ENCODE measurements at regions not wholly inside any gene's neighbourhood (a gene's known extent, or its start where the extent isn't known, plus 50 kb on each side); places are given as distances from the start of the nearest gene placed in this dataset.

- no peaks in the 10 kb centered on the region for H3K27me3 ChIP-seq (replicated peaks in 1 of 2; ENCODE audit: control insufficient read depth in 2 of 2, insufficient read depth in 2 of 2, low read length in 1 of 2)
- ChIA-PET POLR2A (no interaction called here), CTCF (no interaction called here), SMC1A (ENCODE audit: uncharacterized antibody, unreplicated experiment) (no interaction called here), RAD21 (ENCODE audit: unreplicated experiment) (no interaction called here)
- DNase-seq (ENCODE audit: low read depth, low spot score) (no peak), FAIRE-seq (no peak), ATAC-seq (no peak)
- H4K20me1 ChIP-seq (ENCODE audit: control insufficient read depth, insufficient read depth) = no peaks in the 10 kb centered on the region
- no peak overlapping the region for H3K9ac ChIP-seq (ENCODE audit: control insufficient read depth, insufficient read depth, low read length)
- no peaks in the 10 kb centered on the region for H3K36me3 ChIP-seq (ENCODE audit: control insufficient read depth in 2 of 2, insufficient read depth in 2 of 2, low read length in 1 of 2)
- 0% methylated on average over 3 of the region's 3 CpGs for WGBS (ENCODE audit: insufficient coverage, insufficient replicate concordance, low lambda C conversion rate, missing lambda C conversion rate)
- no peak overlapping the region for H3K27ac ChIP-seq (ENCODE audit: control insufficient read depth, insufficient read depth)
- TF ChIP-seq SUZ12 (IDR thresholded peaks at IDR 0.05; ENCODE audit: unreplicated experiment) (no peak), IRF3 (IDR thresholded peaks at IDR 0.05) (no peak), CBX3 (IDR thresholded peaks at IDR 0.05; ENCODE audit: borderline replicate concordance, low read depth) (no peak), CEBPZ (IDR thresholded peaks at IDR 0.05; ENCODE audit: low read depth, low read length) (no peak), HDGF (IDR thresholded peaks at IDR 0.05) (no peak), SUPT20H (IDR thresholded peaks at IDR 0.05; ENCODE audit: borderline replicate concordance, control insufficient read depth, low read depth, low read length) (no peak), RUNX3 (IDR thresholded peaks at IDR 0.05; ENCODE audit: low read length) (no peak), POLR2AphosphoS5 (IDR thresholded peaks at IDR 0.05; ENCODE audit: low read length) (no peak), SPI1 (IDR thresholded peaks at IDR 0.05; ENCODE audit: borderline replicate concordance, insufficient read depth, low read depth, low read length) (no peak), RBBP5 (conservative IDR thresholded peaks at IDR 0.05) (no peak)
- no peak overlapping the region for H2AFZ ChIP-seq (ENCODE audit: control insufficient read depth, low read depth, low read length)
- no peak overlapping the region for H3K4me2 ChIP-seq (ENCODE audit: control insufficient read depth, insufficient read depth)
- intact Hi-C loops (cut with micrococcal nuclease; ENCODE audit: unreplicated experiment) (no loop called here), in situ Hi-C loops (cut with MboI) (no loop called here)
- no TSS peak for BruUV-seq (replicated peaks)
- H3K9me3 ChIP-seq (replicated peaks; ENCODE audit: control insufficient read depth, insufficient read depth, low read length) = no peaks in the 10 kb centered on the region
- no peak overlapping the region for H3K4me3 ChIP-seq
- no peaks in the 10 kb centered on the region for H3K79me2 ChIP-seq (ENCODE audit: control insufficient read depth, insufficient read depth, low read length)
- H3K4me1 ChIP-seq (ENCODE audit: control insufficient read depth, insufficient read depth, low read length) = no peaks in the 10 kb centered on the region
Observed at GRCh38 chr12:126582231-126582630, 1517.0 kb downstream of the AACS start.
